Left lobe of liver (tissue), 2 donors: ENCODE measurements at regions not wholly inside any gene's neighbourhood (a gene's known extent, or its start where the extent isn't known, plus 50 kb on each side); places are given as distances from the start of the nearest gene placed in this dataset.

Experiments used
- ATAC-seq: fragments of 200-7000 bp; cut with Tn5 transposase; one replicate; pipeline ENCODE4 v1.9.1; 2020; ENCODE audit warnings: mild to moderate bottlenecking, moderate library complexity
- DNase-seq: peaks from one replicate; pipeline ENCODE4 v3.0.0-alpha.2; 2020; ENCODE audit warnings: low spot score
- donor health status: DM: no; HTN: no; CAD: no; lungs with moderate emphysema.
- donor health status: DM: no; HTN: yes; CAD: no.

GRCh38 chr9:84170521-84171141, 169.9 kb downstream of the SLC28A3 start:
- DNase-seq (peak; percentile 45), ATAC-seq (peak; percentile 54)

GRCh38 chr9:84173961-84174360, 166.6 kb downstream of the SLC28A3 start:
- DNase-seq (no peak), ATAC-seq (no peak)

GRCh38 chr9:84174486-84174885, 166.1 kb downstream of the SLC28A3 start:
- ATAC-seq, result peak; percentile 14

GRCh38 chr9:84177407-84177806, 163.2 kb downstream of the SLC28A3 start:
- DNase-seq (no peak), ATAC-seq (no peak)

More at GRCh38 chr9:84174486-84174885, 166.1 kb downstream of the SLC28A3 start:
- no peak for DNase-seq

GRCh38 chr9:84179531-84179930, 161.0 kb downstream of the SLC28A3 start:
- ATAC-seq (no peak), DNase-seq (no peak)

- ATAC-seq, result no peak
- DNase-seq, result no peak
Observed at GRCh38 chr9:84187090-84187489, 153.5 kb downstream of the SLC28A3 start.

- DNase-seq (no peak), ATAC-seq (no peak)
Observed at GRCh38 chr9:84189904-84190303, 150.7 kb downstream of the SLC28A3 start.

- ATAC-seq, result no peak
- no peak for DNase-seq
Observed at GRCh38 chr9:84190411-84190810, 150.1 kb downstream of the SLC28A3 start.

- no peak for ATAC-seq
- no peak for DNase-seq
Observed at GRCh38 chr9:84206801-84207370, 133.7 kb downstream of the SLC28A3 start.

GRCh38 chr9:84207491-84207951, 133.0 kb downstream of the SLC28A3 start:
- no peak for ATAC-seq
- no peak for DNase-seq

GRCh38 chr9:84212246-84212645, 128.3 kb downstream of the SLC28A3 start:
- DNase-seq (no peak), ATAC-seq (no peak)

GRCh38 chr9:84212982-84213381, 127.6 kb downstream of the SLC28A3 start:
- DNase-seq, result no peak
- no peak for ATAC-seq

GRCh38 chr9:84216151-84216550, 124.4 kb downstream of the SLC28A3 start:
- no peak for DNase-seq
- no peak for ATAC-seq

GRCh38 chr9:84218322-84218721, 122.2 kb downstream of the SLC28A3 start:
- ATAC-seq (no peak), DNase-seq (no peak)

GRCh38 chr9:84224246-84224645, 116.3 kb downstream of the SLC28A3 start:
- no peak for ATAC-seq

More at GRCh38 chr9:84224246-84224645, 116.3 kb downstream of the SLC28A3 start:
- DNase-seq, result no peak
